ENCODE measurements at regions not wholly inside any gene's neighbourhood (a gene's known extent, or its start where the extent isn't known, plus 50 kb on each side); places are given as distances from the start of the nearest gene placed in this dataset.
"Not testable (repeated sequence)": the region's sequence is repeated elsewhere in the genome, so short reads cannot be mapped to it uniquely, and the experiment has no call there.

- DNase-seq: not testable (repeated sequence)
These were observed 69.9 kb downstream of the ALG1L2 start for GRCh38 chr3:130151555-130151954.

- not testable (repeated sequence) for DNase-seq
These were observed 71.6 kb downstream of the ALG1L2 start for GRCh38 chr3:130153247-130153646.

DNA sequence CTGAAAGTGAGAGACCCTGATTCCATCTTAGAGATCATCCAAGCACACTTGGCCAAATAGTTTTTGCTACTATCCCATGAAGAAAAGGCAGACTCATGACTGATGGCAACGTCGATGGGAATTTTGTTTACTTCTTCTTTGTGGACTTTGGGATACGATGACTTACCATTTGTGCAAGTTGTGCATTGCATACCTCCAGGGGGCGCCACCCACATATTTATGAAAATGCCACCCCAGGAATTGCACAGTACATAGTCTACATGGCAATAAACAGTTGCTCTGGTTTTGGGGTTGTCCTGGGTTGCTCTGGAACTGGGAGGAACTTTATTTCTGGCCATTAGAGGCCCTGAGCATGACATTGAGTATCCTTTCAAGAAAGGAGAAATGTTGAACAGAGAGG lies 73.8 kb downstream of the ALG1L2 start:
- DNase-seq: not testable (repeated sequence)

DNA sequence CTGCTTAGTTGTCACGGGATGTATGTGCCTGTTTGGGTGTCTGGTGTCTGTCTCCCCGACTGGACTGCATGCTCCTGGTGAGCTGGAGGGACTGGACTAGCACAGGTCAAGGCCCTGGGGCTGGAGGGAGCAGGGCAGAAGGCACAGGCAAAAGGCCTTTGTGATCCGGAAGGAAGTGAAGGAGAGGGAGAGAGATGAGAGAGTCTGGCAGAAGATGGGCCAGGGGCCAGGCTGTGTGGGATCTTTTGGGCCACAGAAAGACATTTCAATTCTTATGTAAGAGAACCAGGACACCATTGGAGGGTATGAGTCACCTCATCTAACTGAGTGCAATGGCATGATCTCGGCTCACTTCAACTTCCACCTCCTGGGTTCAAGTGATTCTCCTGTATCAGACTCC lies 85.2 kb downstream of the ALG1L2 start:
- not testable (repeated sequence) for DNase-seq

GRCh38 chr3:130175195-130175594 lies 93.6 kb downstream of the ALG1L2 start:
- not testable (repeated sequence) for DNase-seq

- DNase-seq: not testable (repeated sequence)
These were observed 95.0 kb downstream of the ALG1L2 start for GRCh38 chr3:130176476-130177256.

GRCh38 chr3:130178835-130179234 lies 97.2 kb downstream of the ALG1L2 start:
- DNase-seq: not testable (repeated sequence)

- not testable (repeated sequence) for DNase-seq
These were observed 97.8 kb downstream of the ALG1L2 start for GRCh38 chr3:130179353-130179970.

- DNase-seq: not testable (repeated sequence)
These were observed 100.8 kb downstream of the ALG1L2 start for GRCh38 chr3:130182475-130182874.

GRCh38 chr3:130183689-130184088 lies 102.1 kb downstream of the ALG1L2 start:
- DNase-seq: not testable (repeated sequence)

- DNase-seq: not testable (repeated sequence)
These were observed 102.8 kb downstream of the ALG1L2 start for GRCh38 chr3:130184152-130185024.

DNA sequence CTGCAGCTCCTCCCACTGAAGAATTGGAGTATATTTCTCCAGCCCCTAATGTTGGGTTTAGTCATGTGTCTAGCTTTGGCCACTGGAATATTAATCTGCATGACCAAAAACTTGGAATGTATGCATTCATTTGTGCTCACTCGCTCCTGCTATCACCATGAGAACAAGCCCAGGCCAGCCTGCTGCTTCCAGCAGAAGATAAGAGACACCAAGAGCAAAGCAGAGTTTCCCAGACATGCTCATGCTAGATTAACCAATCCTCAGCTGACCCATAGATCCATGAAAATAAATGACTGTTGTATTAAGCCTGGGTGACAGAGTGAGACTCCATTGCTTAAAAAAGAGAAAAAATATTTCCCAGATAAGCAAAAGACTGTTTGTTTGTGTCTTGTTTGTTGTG lies 119.6 kb downstream of the ALG1L2 start:
- not testable (repeated sequence) for DNase-seq

DNA sequence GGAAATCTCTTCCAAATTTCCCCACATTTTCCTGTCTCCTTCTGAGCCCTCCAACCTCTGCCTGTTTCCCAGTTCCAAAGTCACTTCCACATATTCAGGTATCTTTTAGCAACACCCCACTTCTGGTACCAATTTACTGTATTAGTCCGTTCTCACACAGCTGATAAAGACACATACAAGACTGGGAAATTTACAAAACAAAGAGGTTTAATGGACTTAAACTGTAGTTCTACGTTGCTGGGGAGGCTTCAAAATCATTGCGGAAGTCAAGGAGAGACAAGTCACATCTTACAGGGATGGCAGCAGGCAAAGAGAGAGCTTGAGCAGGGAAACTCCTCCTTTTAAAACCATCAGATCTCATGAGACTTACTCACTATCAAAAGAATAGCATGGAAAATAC lies 122.0 kb downstream of the ALG1L2 start:
- DNase-seq: not testable (repeated sequence)

DNA sequence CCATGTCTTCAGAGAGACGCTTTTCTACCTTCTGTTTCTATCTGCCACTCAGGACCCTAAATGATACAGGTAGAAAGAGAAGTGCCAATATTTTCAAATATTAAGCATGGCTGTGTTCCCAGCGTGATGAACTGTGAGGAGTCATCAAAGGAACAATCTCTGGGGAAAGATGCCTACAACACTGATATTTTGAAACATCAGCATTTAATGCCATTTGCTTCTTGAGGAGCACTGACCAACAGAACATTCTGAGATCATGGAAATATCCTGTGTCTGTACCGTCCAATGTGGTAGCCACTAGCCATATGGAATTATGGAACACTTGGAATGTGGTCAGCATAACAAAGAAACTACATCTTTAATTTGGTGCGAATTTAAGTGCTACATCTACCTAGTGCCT lies 117.9 kb upstream of the COL6A5 start:
- DNase-seq: no peak

- DNase-seq: no peak
These were observed 102.5 kb upstream of the COL6A5 start for GRCh38 chr3:130242850-130243569.

- DNase-seq: no peak
These were observed 101.7 kb upstream of the COL6A5 start for GRCh38 chr3:130243808-130244207.

- DNase-seq: no peak
These were observed 94.5 kb upstream of the COL6A5 start for GRCh38 chr3:130250982-130251381.

- DNase-seq: no peak
These were observed 90.0 kb upstream of the COL6A5 start for GRCh38 chr3:130255442-130255841.

- no peak for DNase-seq
These were observed 88.6 kb upstream of the COL6A5 start for GRCh38 chr3:130256821-130257340.

- no peak for DNase-seq
These were observed 86.9 kb upstream of the COL6A5 start for GRCh38 chr3:130258532-130258952.

- DNase-seq: no peak
These were observed 86.2 kb upstream of the COL6A5 start for GRCh38 chr3:130259166-130259874.

DNA sequence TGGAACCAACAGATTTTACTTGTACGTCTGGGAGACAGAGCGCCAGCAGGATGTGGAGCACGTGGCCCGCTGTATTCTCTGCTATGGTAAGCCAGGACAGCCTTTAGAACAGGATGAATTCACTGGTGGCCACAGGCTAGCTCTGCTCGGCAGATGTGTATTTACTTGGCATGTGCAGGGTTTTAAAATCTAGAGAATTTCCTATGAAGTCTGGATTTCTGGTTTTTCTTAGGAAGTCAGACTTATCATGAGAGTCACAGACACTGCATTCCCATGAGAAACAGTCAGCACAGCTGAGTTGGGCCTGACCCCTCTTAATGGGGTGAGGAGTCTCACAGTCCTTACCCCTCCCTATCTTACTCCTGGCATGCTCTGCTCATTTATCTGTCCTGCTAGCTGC lies 84.6 kb upstream of the COL6A5 start:
- no peak for DNase-seq

All from NCI-H2171 treated with DMSO at 0.1 percent for 48 hours (cell line).